NCI-H2029 (cell line): ENCODE measurements at regions not wholly inside any gene's neighbourhood (a gene's known extent, or its start where the extent isn't known, plus 50 kb on each side); places are given as distances from the start of the nearest gene placed in this dataset.

ENCODE experiments used
- DNase-seq: peaks from one replicate; lab custom pipeline; 2025; lab: John Stamatoyannopoulos, UW

- DNase-seq = no peak
These were observed 156.9 kb upstream of the PCBD1 start for GRCh38 chr10:71045204-71045809.

DNA sequence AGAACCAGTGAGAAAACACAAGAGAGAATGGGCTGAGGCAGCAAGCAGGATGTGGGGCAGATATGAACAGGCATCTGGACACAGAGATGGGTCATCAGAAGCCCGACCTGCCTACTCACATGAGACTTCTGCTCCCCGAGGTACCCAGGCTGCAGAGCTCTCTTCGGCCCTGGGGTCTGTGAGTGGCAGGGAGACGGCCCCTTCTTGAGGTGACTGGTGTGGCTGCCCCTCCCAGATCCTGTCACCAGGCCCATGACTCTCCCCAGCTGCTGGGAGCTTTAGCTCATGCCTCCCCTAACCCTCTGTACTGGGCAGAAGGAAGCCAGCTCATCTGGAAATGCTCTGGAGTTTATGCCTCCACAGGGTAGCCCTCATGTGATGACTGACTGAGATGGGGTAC is 157.6 kb upstream of the PCBD1 start:
- DNase-seq = no peak

GRCh38 chr10:71046747-71047146 is 158.4 kb upstream of the PCBD1 start:
- no peak for DNase-seq

DNA sequence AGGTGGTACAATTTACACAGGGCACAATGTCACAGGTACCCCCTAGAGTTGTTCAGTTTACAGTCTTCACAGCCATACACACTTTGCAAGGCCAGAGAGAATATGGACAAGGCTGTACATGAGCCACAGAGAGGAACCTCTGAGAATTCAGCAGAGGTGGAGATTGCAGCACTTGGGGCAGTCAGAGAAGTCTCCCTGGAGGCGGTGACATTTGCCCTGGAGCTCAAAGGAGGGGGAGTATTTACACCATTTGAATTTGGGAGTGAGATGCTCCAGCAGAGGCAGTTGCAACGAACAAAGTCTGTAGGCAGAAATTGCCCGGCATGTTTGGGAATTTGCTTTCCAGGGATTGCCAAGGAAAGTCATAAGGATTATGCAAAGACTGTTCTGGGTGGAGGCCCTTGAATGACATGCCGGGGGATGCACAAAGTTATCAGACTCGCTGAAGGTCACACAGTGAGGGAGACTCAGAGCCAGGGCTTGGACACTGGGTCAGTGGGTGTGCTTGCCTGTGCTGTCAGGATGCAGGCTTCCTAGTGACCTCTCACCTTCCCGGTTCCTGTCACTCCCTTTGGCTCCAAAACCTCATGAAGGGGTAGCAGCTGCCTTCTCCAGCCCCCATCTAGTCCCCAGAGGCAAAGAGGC is 160.7 kb upstream of the PCBD1 start:
- no peak for DNase-seq

GRCh38 chr10:71049994-71050393 is 161.6 kb upstream of the PCBD1 start:
- DNase-seq = no peak

GRCh38 chr10:71052076-71052660 is 160.2 kb upstream of the UNC5B start:
- DNase-seq = no peak

GRCh38 chr10:71052708-71053107 is 159.7 kb upstream of the UNC5B start:
- DNase-seq = no peak

GRCh38 chr10:71053169-71053895 is 159.0 kb upstream of the UNC5B start:
- no peak for DNase-seq

- DNase-seq = no peak
These were observed 154.1 kb upstream of the UNC5B start for GRCh38 chr10:71058308-71058707.

DNA sequence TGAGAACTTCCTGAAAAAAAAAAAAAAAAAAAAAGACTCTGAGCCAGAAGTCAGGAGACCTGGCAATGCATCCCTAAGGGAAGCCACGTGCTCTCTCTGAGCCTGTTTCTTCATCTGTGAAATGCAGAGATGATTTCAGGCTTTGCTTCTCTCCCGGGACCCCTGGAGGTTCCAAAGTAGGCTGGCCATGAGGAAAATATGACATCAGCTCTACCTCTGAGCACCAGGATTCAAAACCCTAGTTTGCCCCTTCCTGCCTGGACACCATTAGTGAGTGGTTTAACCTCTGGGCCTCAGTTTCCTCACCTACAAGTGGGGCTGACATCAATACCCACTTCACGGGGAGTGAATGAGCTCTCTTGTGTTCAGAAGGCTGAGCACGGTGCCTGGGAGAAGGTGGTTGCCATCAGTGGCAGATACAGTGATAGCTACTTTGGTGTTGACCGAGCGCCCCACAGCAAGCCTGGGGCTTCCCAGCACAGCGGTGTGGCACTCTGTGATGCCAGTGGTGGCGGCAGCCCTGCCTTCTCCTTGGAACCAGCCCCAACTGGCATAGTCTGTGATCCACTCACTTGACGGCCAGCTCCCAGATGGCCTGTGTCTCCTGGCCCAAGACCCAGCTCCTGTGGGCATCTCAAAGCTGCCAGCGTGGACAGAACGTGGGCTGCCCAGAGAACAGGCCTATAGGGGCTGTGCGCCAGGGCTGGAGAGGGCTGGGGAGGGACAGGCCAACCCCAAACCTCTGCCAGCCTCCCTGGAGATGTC is 153.1 kb upstream of the UNC5B start:
- no peak for DNase-seq

DNA sequence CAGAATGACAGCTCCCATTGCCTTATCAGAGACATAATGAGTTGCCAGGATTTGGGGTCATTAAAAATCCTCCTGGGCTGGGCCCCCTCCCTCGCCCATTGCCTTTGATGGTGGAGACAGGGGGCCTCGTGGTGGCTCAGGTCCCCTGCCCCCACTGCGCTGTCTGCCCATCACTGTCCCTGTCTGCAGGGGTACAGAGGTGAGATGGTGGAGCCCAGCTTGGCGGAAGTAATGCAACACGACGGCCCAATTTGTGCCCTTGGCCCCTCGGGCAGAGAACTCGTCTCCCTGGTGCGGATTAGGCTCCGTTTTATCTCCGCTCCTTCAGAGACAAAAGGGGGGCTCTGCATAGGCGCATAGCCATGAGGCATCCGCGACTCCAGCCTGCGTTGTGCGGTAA is 152.4 kb upstream of the UNC5B start:
- no peak for DNase-seq

- no peak for DNase-seq
These were observed 151.6 kb upstream of the UNC5B start for GRCh38 chr10:71060476-71061426.

- DNase-seq = no peak
These were observed 150.9 kb upstream of the UNC5B start for GRCh38 chr10:71061472-71061871.

DNA sequence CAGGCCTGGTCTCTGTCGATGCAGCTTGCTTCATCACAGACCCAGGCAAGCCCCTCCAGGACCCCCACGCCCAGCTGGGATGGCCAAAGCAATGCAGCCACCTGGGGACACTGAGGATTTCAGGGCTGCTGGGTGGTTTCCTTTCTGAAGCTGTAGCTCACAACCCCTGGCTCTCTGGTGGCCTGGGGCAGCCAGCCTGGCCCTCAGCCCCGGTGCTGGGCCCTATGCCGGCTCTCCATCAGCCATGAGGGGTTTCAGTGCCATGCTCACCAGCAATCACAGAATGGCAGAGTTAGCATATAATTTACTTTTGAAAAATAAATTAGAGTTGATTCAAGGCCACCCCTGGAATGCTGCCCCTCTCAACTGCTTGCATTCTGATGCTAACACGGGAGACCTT is 150.2 kb upstream of the UNC5B start:
- DNase-seq = no peak

DNA sequence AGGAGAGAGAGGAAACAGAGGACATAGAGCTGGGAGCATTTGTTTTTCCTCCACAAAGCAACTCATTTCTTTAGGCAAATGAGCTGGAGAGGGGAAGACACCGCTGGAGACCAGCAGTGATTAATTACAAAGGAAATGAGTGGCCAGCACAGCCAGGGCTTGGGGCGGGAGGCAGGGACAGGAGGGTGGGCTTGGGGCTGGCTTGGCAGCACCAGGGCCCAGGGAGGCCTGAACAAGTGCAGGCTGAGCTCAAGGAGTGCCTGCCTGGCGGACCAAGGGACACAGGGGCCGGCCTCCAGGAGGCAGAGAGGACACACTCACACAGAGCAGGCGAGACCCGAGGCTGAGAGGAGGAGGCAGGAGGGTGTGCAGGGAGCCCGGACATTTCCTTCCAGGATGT is 149.0 kb upstream of the UNC5B start:
- DNase-seq = no peak

DNA sequence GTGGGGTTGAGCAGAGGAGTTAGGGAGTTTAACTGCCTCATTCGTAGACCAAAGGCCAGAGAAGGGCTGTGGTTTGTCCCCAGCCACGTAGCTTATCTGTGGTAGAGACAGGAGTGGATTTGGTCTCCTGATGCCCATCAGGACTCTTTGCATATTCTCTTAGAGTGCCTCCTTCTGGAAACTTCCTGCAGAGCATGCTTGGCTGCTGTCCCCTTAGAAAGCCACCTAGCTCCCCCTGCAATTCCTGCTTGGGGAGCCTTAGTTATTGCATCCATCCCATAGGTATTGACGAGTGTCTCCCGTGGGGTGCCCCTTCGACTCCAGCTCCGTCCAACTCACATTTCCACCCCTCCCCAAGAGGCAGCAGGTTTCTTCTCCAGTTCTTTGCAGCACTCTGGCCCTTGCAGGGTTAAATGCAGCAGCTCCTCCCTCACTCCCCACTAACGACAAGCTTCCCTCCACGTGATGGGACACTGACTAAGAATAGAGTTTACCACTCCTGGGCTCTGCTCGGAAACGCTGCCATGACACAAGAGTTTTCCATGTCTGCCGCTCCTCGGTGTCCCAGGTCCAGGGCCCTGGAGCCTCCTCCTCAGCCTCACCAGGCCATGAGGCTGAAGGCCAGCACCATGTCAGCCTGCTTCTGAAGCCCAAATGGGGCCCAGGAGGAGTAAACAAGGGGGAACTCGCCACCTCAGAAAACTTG is 147.8 kb upstream of the UNC5B start:
- DNase-seq = no peak

DNA sequence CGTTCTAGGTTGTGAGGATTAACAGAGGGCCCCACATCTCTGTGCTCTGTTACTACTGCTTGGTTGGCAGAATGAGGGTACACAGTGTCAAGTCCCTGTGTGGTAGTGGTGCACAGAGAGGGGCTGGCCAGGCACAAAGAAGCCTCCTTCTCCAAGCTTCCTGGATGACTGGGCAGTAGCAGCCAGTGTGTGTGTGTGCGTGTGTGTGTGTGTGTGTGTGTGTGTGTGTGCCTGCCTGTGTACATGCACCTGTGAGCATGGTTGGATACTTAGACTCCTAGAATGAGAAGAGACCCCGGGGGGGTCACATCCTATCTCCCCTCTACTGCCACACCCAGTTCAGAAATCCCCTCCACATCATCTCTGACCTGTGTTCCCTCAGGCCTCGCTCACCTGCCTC is 146.7 kb upstream of the UNC5B start:
- DNase-seq = no peak

DNA sequence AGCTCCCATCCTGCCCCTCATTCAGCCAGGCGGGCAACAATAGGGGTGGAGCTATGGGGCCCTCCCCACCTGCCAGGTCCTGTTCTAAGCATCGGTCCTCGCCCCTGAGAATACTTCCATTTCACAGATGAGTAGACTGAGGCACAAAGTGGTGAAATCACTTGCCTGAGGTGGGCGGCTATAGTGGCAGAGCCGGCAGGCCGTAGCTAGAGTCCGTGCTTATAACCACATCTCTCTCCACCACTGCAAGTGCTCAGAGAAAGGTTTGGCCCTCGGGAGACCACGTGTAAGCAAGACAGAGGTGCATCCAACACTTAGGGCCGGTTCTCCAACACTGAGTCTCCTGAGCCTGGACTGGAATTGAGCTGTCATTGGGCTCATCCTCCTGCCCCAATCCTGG is 145.8 kb upstream of the UNC5B start:
- DNase-seq = no peak

DNA sequence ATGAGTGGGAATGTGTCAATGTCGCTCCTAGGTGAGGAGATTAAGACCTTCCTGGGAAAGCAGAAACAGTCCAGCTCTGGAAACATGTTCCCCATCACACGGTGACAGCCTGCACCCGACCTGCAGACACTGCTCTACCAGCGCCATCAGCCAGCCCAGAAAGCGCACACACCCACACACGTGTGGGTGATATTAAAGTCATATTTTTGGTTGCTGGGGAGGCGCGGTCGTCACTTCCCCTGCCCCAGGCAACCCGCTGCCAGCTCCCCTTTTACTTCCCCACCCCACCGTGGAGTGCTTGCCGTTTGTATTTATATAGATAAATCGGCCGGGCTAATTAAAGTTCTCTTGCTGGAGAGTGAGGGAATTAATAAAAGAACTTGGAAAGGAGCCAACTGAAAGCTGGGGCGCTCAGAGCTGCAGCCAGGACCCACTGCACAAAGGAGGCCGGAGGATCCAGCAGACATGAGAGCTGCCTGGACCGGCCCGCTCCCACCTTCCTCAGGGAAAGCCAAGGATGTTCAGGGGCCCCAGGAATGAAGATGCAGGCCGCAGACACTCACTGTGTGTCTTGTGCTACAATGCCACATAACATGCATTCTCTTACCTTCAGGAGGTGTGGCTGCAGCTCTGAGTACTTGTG is 145.2 kb upstream of the UNC5B start:
- DNase-seq = no peak

DNA sequence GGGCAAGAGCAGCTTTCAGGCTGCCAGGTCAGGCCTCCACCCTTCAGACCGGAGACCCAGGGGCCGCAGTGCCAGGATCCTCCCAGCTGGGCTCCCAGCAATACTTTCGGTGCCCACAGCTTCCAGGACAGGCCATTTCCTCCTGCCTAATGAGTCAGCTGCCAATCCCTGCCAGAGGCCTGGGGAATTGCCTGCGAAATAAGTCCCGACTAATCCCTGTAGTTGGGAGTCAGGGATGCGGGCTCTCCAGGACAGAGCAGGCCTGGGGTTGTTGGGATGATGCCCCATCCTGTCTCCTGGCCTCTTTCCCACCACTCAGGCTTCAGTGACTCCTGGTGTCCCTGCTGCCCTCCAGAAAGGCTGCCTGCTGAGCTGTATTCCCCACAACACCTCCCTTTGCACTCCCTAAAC is 143.5 kb upstream of the UNC5B start:
- no peak for DNase-seq
